ENCODE measurements at regions not wholly inside any gene's neighbourhood (a gene's known extent, or its start where the extent isn't known, plus 50 kb on each side); places are given as distances from the start of the nearest gene placed in this dataset.

- Histone ChIP-seq H4K20me1 (ENCODE audit: low read depth, low read length) (no peaks in the 10 kb centered on the region), H3K27me3 (ENCODE audit: low read length) (no peaks in the 10 kb centered on the region), H3K36me3 (ENCODE audit: low read length) (0 out of 2 replicates have a peak, but pooled peaks cover 4% of the 10 kb centered on the region), H3K79me2 (ENCODE audit: insufficient read depth, low read length) (no peaks in the 10 kb centered on the region), H2AFZ (ENCODE audit: low read depth, low read length, severe bottlenecking) (peak overlapping the region; percentile 36), H3K4me2 (ENCODE audit: low read depth, low read length, poor library complexity, severe bottlenecking) (no peak overlapping the region), H3K9me2 (replicated peaks; ENCODE audit: insufficient read depth, low read length) (no peaks in the 10 kb centered on the region), H3K9me3 (ENCODE audit: insufficient read depth, low read length) (no peaks in the 10 kb centered on the region), H3K4me3 (ENCODE audit: insufficient read depth, low read length, poor library complexity, severe bottlenecking) (no peak overlapping the region), H3K9ac (ENCODE audit: low read length) (no peak overlapping the region), H3F3A (ENCODE audit: insufficient read depth) (no peaks in the 10 kb centered on the region), H3K27ac (ENCODE audit: low read depth, low read length) (no peak overlapping the region)
- TF ChIP-seq CTCF (IDR thresholded peaks at IDR 0.05; ENCODE audit: insufficient read depth, low read length, poor library complexity, severe bottlenecking): no peak
Observed at GRCh38 chr13:68667863-68668262, 1437.7 kb upstream of the PCDH9 start.

GRCh38 chr13:68666774-68667397, 1436.8 kb upstream of the PCDH9 start:
- H3K4me2 ChIP-seq (ENCODE audit: low read depth, low read length, poor library complexity, severe bottlenecking): no peak overlapping the region
- no peaks in the 10 kb centered on the region for H3F3A ChIP-seq (ENCODE audit: insufficient read depth)
- H3K4me3 ChIP-seq (ENCODE audit: insufficient read depth, low read length, poor library complexity, severe bottlenecking): no peak overlapping the region
- H4K20me1 ChIP-seq (ENCODE audit: low read depth, low read length): no peaks in the 10 kb centered on the region
- no peaks in the 10 kb centered on the region for H3K9me2 ChIP-seq (replicated peaks; ENCODE audit: insufficient read depth, low read length)
- no peaks in the 10 kb centered on the region for H3K27me3 ChIP-seq (ENCODE audit: low read length)
- no peaks in the 10 kb centered on the region for H3K9me3 ChIP-seq (ENCODE audit: insufficient read depth, low read length)
- H3K79me2 ChIP-seq (ENCODE audit: insufficient read depth, low read length): no peaks in the 10 kb centered on the region
- H3K9ac ChIP-seq (ENCODE audit: low read length): no peak overlapping the region
- peak overlapping the region; percentile 27 for H2AFZ ChIP-seq (ENCODE audit: low read depth, low read length, severe bottlenecking)
- TF ChIP-seq CTCF (IDR thresholded peaks at IDR 0.05; ENCODE audit: insufficient read depth, low read length, poor library complexity, severe bottlenecking): no peak
- no peak for TF ChIP-seq EZH2phosphoT487 (conservative IDR thresholded peaks at IDR 0.05; ENCODE audit: low read length)
- no peak overlapping the region for H3K27ac ChIP-seq (ENCODE audit: low read depth, low read length)
- H3K36me3 ChIP-seq (ENCODE audit: low read length): 0 out of 2 replicates have a peak, but pooled peaks cover 4% of the 10 kb centered on the region

GRCh38 chr13:68645814-68646213, 1415.7 kb upstream of the PCDH9 start:
- H3K36me3 ChIP-seq (ENCODE audit: low read length): no peaks in the 10 kb centered on the region
- no peaks in the 10 kb centered on the region for H4K20me1 ChIP-seq (ENCODE audit: low read depth, low read length)
- no peak for TF ChIP-seq EZH2phosphoT487 (conservative IDR thresholded peaks at IDR 0.05; ENCODE audit: low read length)
- no peak for TF ChIP-seq CTCF (IDR thresholded peaks at IDR 0.05; ENCODE audit: insufficient read depth, low read length, poor library complexity, severe bottlenecking)
- no peak overlapping the region for H3K4me2 ChIP-seq (ENCODE audit: low read depth, low read length, poor library complexity, severe bottlenecking)
- no peaks in the 10 kb centered on the region for H3K9me2 ChIP-seq (replicated peaks; ENCODE audit: insufficient read depth, low read length)
- no peak overlapping the region for H3K4me3 ChIP-seq (ENCODE audit: insufficient read depth, low read length, poor library complexity, severe bottlenecking)
- no peaks in the 10 kb centered on the region for H3K79me2 ChIP-seq (ENCODE audit: insufficient read depth, low read length)
- H3K9ac ChIP-seq (ENCODE audit: low read length): no peak overlapping the region
- H3K9me3 ChIP-seq (ENCODE audit: insufficient read depth, low read length): no peaks in the 10 kb centered on the region
- H3K27ac ChIP-seq (ENCODE audit: low read depth, low read length): no peak overlapping the region
- peak overlapping the region; percentile 51 for H2AFZ ChIP-seq (ENCODE audit: low read depth, low read length, severe bottlenecking)
- H3F3A ChIP-seq (ENCODE audit: insufficient read depth): no peaks in the 10 kb centered on the region
- no peaks in the 10 kb centered on the region for H3K27me3 ChIP-seq (ENCODE audit: low read length)
